ENCODE measurements at regions not wholly inside any gene's neighbourhood (a gene's known extent, or its start where the extent isn't known, plus 50 kb on each side); places are given as distances from the start of the nearest gene placed in this dataset.

- no peak overlapping the region for H3K4me3 Mint-ChIP-seq
- no peaks in the 10 kb centered on the region for H3K4me1 Mint-ChIP-seq (ENCODE audit: low read depth)
- no peaks in the 10 kb centered on the region for H3K27me3 Mint-ChIP-seq (ENCODE audit: low read depth)
- no peaks in the 10 kb centered on the region for H3K36me3 Mint-ChIP-seq (ENCODE audit: low read depth)
- no peak overlapping the region for H3K27ac Mint-ChIP-seq
- CTCF ChIA-PET: no interaction called here
- POLR2A ChIA-PET: no interaction called here
- no peak for ATAC-seq
- no peak for DNase-seq
- no peaks in the 10 kb centered on the region for H3K9me3 Mint-ChIP-seq (ENCODE audit: insufficient read depth)
Measured at GRCh38 chr4:24126776-24127175, 236.9 kb upstream of the PPARGC1A start.

GRCh38 chr4:24121395-24122175, 231.7 kb upstream of the PPARGC1A start:
- H3K27ac Mint-ChIP-seq: no peak overlapping the region
- no peak for DNase-seq
- ChIA-PET POLR2A (no interaction called here), CTCF (no interaction called here)
- no peak for ATAC-seq
- no peak overlapping the region for H3K4me3 Mint-ChIP-seq
- no peaks in the 10 kb centered on the region for H3K9me3 Mint-ChIP-seq (ENCODE audit: insufficient read depth)
- no peaks in the 10 kb centered on the region for H3K36me3 Mint-ChIP-seq (ENCODE audit: low read depth)
- H3K27me3 Mint-ChIP-seq (ENCODE audit: low read depth): no peaks in the 10 kb centered on the region
- H3K4me1 Mint-ChIP-seq (ENCODE audit: low read depth): no peaks in the 10 kb centered on the region

GRCh38 chr4:24117975-24118374, 228.1 kb upstream of the PPARGC1A start:
- no peak overlapping the region for H3K27ac Mint-ChIP-seq
- H3K27me3 Mint-ChIP-seq (ENCODE audit: low read depth): no peaks in the 10 kb centered on the region
- no peaks in the 10 kb centered on the region for H3K36me3 Mint-ChIP-seq (ENCODE audit: low read depth)
- DNase-seq (no peak), ATAC-seq (no peak)
- no peaks in the 10 kb centered on the region for H3K4me1 Mint-ChIP-seq (ENCODE audit: low read depth)
- POLR2A ChIA-PET: interaction anchor here (1.1 kb wide), 1 partner anchor 13 kb away, joined by 3 read pairs; no protein-coding TSS in a partner anchor
- H3K4me3 Mint-ChIP-seq: no peak overlapping the region
- CTCF ChIA-PET: no interaction called here
- no peaks in the 10 kb centered on the region for H3K9me3 Mint-ChIP-seq (ENCODE audit: insufficient read depth)

GRCh38 chr4:24116107-24116506, 226.3 kb upstream of the PPARGC1A start:
- ATAC-seq (no peak), DNase-seq (no peak)
- H3K4me3 Mint-ChIP-seq: no peak overlapping the region
- H3K36me3 Mint-ChIP-seq (ENCODE audit: low read depth): no peaks in the 10 kb centered on the region
- no peaks in the 10 kb centered on the region for H3K27me3 Mint-ChIP-seq (ENCODE audit: low read depth)
- no peaks in the 10 kb centered on the region for H3K9me3 Mint-ChIP-seq (ENCODE audit: insufficient read depth)
- no peaks in the 10 kb centered on the region for H3K4me1 Mint-ChIP-seq (ENCODE audit: low read depth)
- no peak overlapping the region for H3K27ac Mint-ChIP-seq
- POLR2A ChIA-PET: no interaction called here
- CTCF ChIA-PET: no interaction called here

- no peaks in the 10 kb centered on the region for H3K27me3 Mint-ChIP-seq (ENCODE audit: low read depth)
- DNase-seq (no peak), ATAC-seq (no peak)
- ChIA-PET POLR2A (no interaction called here), CTCF (no interaction called here)
- no peaks in the 10 kb centered on the region for H3K9me3 Mint-ChIP-seq (ENCODE audit: insufficient read depth)
- no peak overlapping the region for H3K27ac Mint-ChIP-seq
- H3K4me1 Mint-ChIP-seq (ENCODE audit: low read depth): no peaks in the 10 kb centered on the region
- H3K4me3 Mint-ChIP-seq: no peak overlapping the region
- H3K36me3 Mint-ChIP-seq (ENCODE audit: low read depth): no peaks in the 10 kb centered on the region
Measured at GRCh38 chr4:24114919-24115500, 225.2 kb upstream of the PPARGC1A start.

GRCh38 chr4:24114444-24114843, 224.6 kb upstream of the PPARGC1A start:
- CTCF ChIA-PET: no interaction called here
- POLR2A ChIA-PET: no interaction called here
- no peaks in the 10 kb centered on the region for H3K4me1 Mint-ChIP-seq (ENCODE audit: low read depth)
- no peak for DNase-seq
- H3K36me3 Mint-ChIP-seq (ENCODE audit: low read depth): no peaks in the 10 kb centered on the region
- no peak overlapping the region for H3K27ac Mint-ChIP-seq
- no peaks in the 10 kb centered on the region for H3K9me3 Mint-ChIP-seq (ENCODE audit: insufficient read depth)
- no peak for ATAC-seq
- no peak overlapping the region for H3K4me3 Mint-ChIP-seq
- no peaks in the 10 kb centered on the region for H3K27me3 Mint-ChIP-seq (ENCODE audit: low read depth)

GRCh38 chr4:24112466-24112865, 222.6 kb upstream of the PPARGC1A start:
- ChIA-PET CTCF (no interaction called here), POLR2A (no interaction called here)
- Mint-ChIP-seq H3K4me1 (ENCODE audit: low read depth) (no peaks in the 10 kb centered on the region), H3K36me3 (ENCODE audit: low read depth) (no peaks in the 10 kb centered on the region), H3K27ac (no peak overlapping the region), H3K27me3 (ENCODE audit: low read depth) (no peaks in the 10 kb centered on the region), H3K4me3 (no peak overlapping the region), H3K9me3 (ENCODE audit: insufficient read depth) (no peaks in the 10 kb centered on the region)
- no peak for DNase-seq
- no peak for ATAC-seq

- ATAC-seq (no peak), DNase-seq (no peak)
- no peak overlapping the region for H3K4me3 Mint-ChIP-seq
- no peaks in the 10 kb centered on the region for H3K4me1 Mint-ChIP-seq (ENCODE audit: low read depth)
- CTCF ChIA-PET: no interaction called here
- no peaks in the 10 kb centered on the region for H3K36me3 Mint-ChIP-seq (ENCODE audit: low read depth)
- no peak overlapping the region for H3K27ac Mint-ChIP-seq
- no peaks in the 10 kb centered on the region for H3K9me3 Mint-ChIP-seq (ENCODE audit: insufficient read depth)
- H3K27me3 Mint-ChIP-seq (ENCODE audit: low read depth): no peaks in the 10 kb centered on the region
- POLR2A ChIA-PET: no interaction called here
Measured at GRCh38 chr4:24108567-24108966, 218.7 kb upstream of the PPARGC1A start.

GRCh38 chr4:24105327-24106038, 215.6 kb upstream of the PPARGC1A start:
- ChIA-PET CTCF (no interaction called here), POLR2A (interaction anchor here (1.5 kb wide), 1 partner anchor 13 kb away, joined by 3 read pairs; no protein-coding TSS in a partner anchor)
- Mint-ChIP-seq H3K27ac (no peak overlapping the region), H3K36me3 (ENCODE audit: low read depth) (no peaks in the 10 kb centered on the region), H3K4me3 (no peak overlapping the region), H3K4me1 (ENCODE audit: low read depth) (no peaks in the 10 kb centered on the region), H3K9me3 (ENCODE audit: insufficient read depth) (no peaks in the 10 kb centered on the region), H3K27me3 (ENCODE audit: low read depth) (no peaks in the 10 kb centered on the region)
- ATAC-seq (no peak), DNase-seq (no peak)

- Mint-ChIP-seq H3K4me1 (ENCODE audit: low read depth) (no peaks in the 10 kb centered on the region), H3K9me3 (ENCODE audit: insufficient read depth) (no peaks in the 10 kb centered on the region), H3K4me3 (no peak overlapping the region), H3K27me3 (ENCODE audit: low read depth) (no peaks in the 10 kb centered on the region), H3K27ac (no peak overlapping the region), H3K36me3 (ENCODE audit: low read depth) (no peaks in the 10 kb centered on the region)
- ATAC-seq (no peak), DNase-seq (no peak)
- CTCF ChIA-PET: no interaction called here
- POLR2A ChIA-PET: interaction anchor here (1.5 kb wide), 1 partner anchor 14 kb away, joined by 3 read pairs; no protein-coding TSS in a partner anchor
Measured at GRCh38 chr4:24104158-24104565, 214.3 kb upstream of the PPARGC1A start.

- no peak overlapping the region for H3K27ac Mint-ChIP-seq
- ATAC-seq: no peak
- H3K27me3 Mint-ChIP-seq (ENCODE audit: low read depth): no peaks in the 10 kb centered on the region
- no peak overlapping the region for H3K4me3 Mint-ChIP-seq
- no peaks in the 10 kb centered on the region for H3K4me1 Mint-ChIP-seq (ENCODE audit: low read depth)
- H3K9me3 Mint-ChIP-seq (ENCODE audit: insufficient read depth): no peaks in the 10 kb centered on the region
- CTCF ChIA-PET: no interaction called here
- DNase-seq: no peak
- no peaks in the 10 kb centered on the region for H3K36me3 Mint-ChIP-seq (ENCODE audit: low read depth)
- POLR2A ChIA-PET: interaction anchor here (1.5 kb wide), 1 partner anchor 14 kb away, joined by 3 read pairs; no protein-coding TSS in a partner anchor
Measured at GRCh38 chr4:24103434-24104157, 213.7 kb upstream of the PPARGC1A start.

- ChIA-PET CTCF (no interaction called here), POLR2A (no interaction called here)
- Mint-ChIP-seq H3K4me3 (no peak overlapping the region), H3K36me3 (ENCODE audit: low read depth) (no peaks in the 10 kb centered on the region), H3K4me1 (ENCODE audit: low read depth) (no peaks in the 10 kb centered on the region), H3K27me3 (ENCODE audit: low read depth) (no peaks in the 10 kb centered on the region), H3K9me3 (ENCODE audit: insufficient read depth) (no peaks in the 10 kb centered on the region), H3K27ac (no peak overlapping the region)
- no peak for ATAC-seq
- DNase-seq: no peak
Measured at GRCh38 chr4:24102621-24103020, 212.8 kb upstream of the PPARGC1A start.

Data from activated CD8-positive, alpha-beta T cell treated with anti-CD3 and anti-CD28 coated beads, Interleukin-2, amount 10 ng/mL, durations not matched to agents 7 days and 5 days (primary cell).